GM12878 (cell line): ENCODE measurements at regions not wholly inside any gene's neighbourhood (a gene's known extent, or its start where the extent isn't known, plus 50 kb on each side); places are given as distances from the start of the nearest gene placed in this dataset.

Experiments used
- ATAC-seq: fragments of 200-7000 bp; cut with Tn5 transposase; 3 replicates; pipeline ENCODE4 v1.9.1; 2020; ENCODE audit warnings: mild to moderate bottlenecking, moderate library complexity
- BruUV-seq: library from RNA; stranded (reverse); fragments of 400-500 nt; replicated peaks from 2 replicates; lab custom pipeline; 2021; lab: Mats Ljungman, UMichigan
- CTCF ChIA-PET: fragments of 300-600 bp; sonication (Branson Sonifier 250); formaldehyde crosslinking; extraction: SDS; loops from one replicate; lab custom pipeline; 2021; ENCODE audit warnings: inconsistent platforms; lab: Yijun Ruan, JAX
- POLR2A ChIA-PET: fragments of 350-600 bp; formaldehyde crosslinking; extraction: SDS; loops from one replicate; lab custom pipeline; 2021; ENCODE audit warnings: inconsistent platforms; lab: Charles Lee
- RAD21 ChIA-PET: fragments of 300-600 bp; sonication (Branson Sonifier 250); formaldehyde crosslinking; loops from one replicate; lab custom pipeline; 2023; ENCODE audit warnings: antibody characterized with exemption; ENCODE audit not compliant: unreplicated experiment; lab: Charles Lee
- SMC1A ChIA-PET: fragments of 300-600 bp; sonication (Branson Sonifier 250); formaldehyde crosslinking; loops from one replicate; lab custom pipeline; 2023; ENCODE audit not compliant: unreplicated experiment, uncharacterized antibody; lab: Charles Lee
- DNase-seq: peaks from one replicate; pipeline ENCODE4 v3.0.0-alpha.2; 2011; ENCODE audit warnings: low read depth, low spot score
- FAIRE-seq: peaks from 3 replicates; lab custom pipeline; 2011; peaks lifted over from hg19 to GRCh38; lab: Jason Lieb, UNC
- H2AFZ ChIP-seq: 2 replicates; pipeline ENCODE4 v1.6.0; 2011; ENCODE audit warnings: low read depth, low read length, control low read depth; ENCODE audit not compliant: control insufficient read depth
- H3K27ac ChIP-seq: 2 replicates; pipeline ENCODE4 v1.5.1; 2011; ENCODE audit warnings: control low read depth; ENCODE audit not compliant: control insufficient read depth, insufficient read depth
- H3K27me3 ChIP-seq, 2 experiments: replicated peaks in 1 of 2; 2 replicates each; pipeline versions ENCODE4 v1.6.0 to v1.6.1; 2011; ENCODE audit warnings: low read length in 1 of 2; ENCODE audit not compliant: control insufficient read depth in 2 of 2, insufficient read depth in 2 of 2
- H3K36me3 ChIP-seq, 2 experiments: 2 replicates each; pipeline ENCODE4 v1.5.1; 2011; ENCODE audit warnings: low read length in 1 of 2; ENCODE audit not compliant: control insufficient read depth in 2 of 2, insufficient read depth in 2 of 2
- H3K4me1 ChIP-seq: 2 replicates; pipeline ENCODE4 v1.6.1; 2011; ENCODE audit warnings: mild to moderate bottlenecking, low read length, moderate library complexity, mixed read lengths; ENCODE audit not compliant: control insufficient read depth, insufficient read depth
- H3K4me2 ChIP-seq: 2 replicates; pipeline ENCODE4 v1.6.0; 2011; ENCODE audit warnings: control low read depth; ENCODE audit not compliant: control insufficient read depth, insufficient read depth
- H3K4me3 ChIP-seq: fragments of 200-600 bp; sonication (generic); 2 replicates; pipeline ENCODE4 v1.5.1; 2016
- H3K79me2 ChIP-seq: 2 replicates; pipeline ENCODE4 v1.6.0; 2011; ENCODE audit warnings: low read length; ENCODE audit not compliant: control insufficient read depth, insufficient read depth
- H3K9ac ChIP-seq: 2 replicates; pipeline ENCODE4 v1.8.0; 2011; ENCODE audit warnings: low read length, control low read depth, mixed read lengths; ENCODE audit not compliant: control insufficient read depth, insufficient read depth
- H3K9me3 ChIP-seq: replicated peaks from 3 replicates; pipeline ENCODE4 v1.5.1; 2011; ENCODE audit warnings: mild to moderate bottlenecking, low read length; ENCODE audit not compliant: control insufficient read depth, insufficient read depth
- H4K20me1 ChIP-seq: 2 replicates; pipeline ENCODE4 v1.6.0; 2011; ENCODE audit not compliant: control insufficient read depth, insufficient read depth
- CHD2 ChIP-seq: IDR thresholded peaks from 2 replicates; pipeline ENCODE4 v1.6.1; 2011; ENCODE audit warnings: low read depth, low read length, improper control_type of control experiment, borderline replicate concordance
- CREB1 ChIP-seq: IDR thresholded peaks from 2 replicates; pipeline ENCODE4 v1.6.1; 2012; ENCODE audit warnings: low read depth, mild to moderate bottlenecking, inconsistent platforms
- IKZF2 ChIP-seq, 2 experiments: fragments of 450-650 bp; IDR thresholded peaks; 2 replicates each; pipeline ENCODE4 v1.6.1; 2017; ENCODE audit warnings: mild to moderate bottlenecking in 2 of 2, moderate library complexity in 2 of 2
- PML ChIP-seq: IDR thresholded peaks from 2 replicates; pipeline ENCODE4 v1.6.1; 2012; ENCODE audit warnings: low read length, inconsistent platforms
- RELA ChIP-seq: fragments of 450-650 bp; IDR thresholded peaks from 2 replicates; pipeline ENCODE4 v1.8.0; 2014; ENCODE audit warnings: borderline replicate concordance; ENCODE audit not compliant: partially characterized antibody
- SIX5 ChIP-seq: IDR thresholded peaks from 2 replicates; pipeline ENCODE4 v1.6.1; 2011; ENCODE audit warnings: mild to moderate bottlenecking, low read depth, low read length, moderate library complexity; ENCODE audit not compliant: severe bottlenecking
- SUPT20H ChIP-seq: IDR thresholded peaks from 2 replicates; pipeline ENCODE4 v1.6.1; 2011; ENCODE audit warnings: low read depth, mild to moderate bottlenecking, low read length, moderate library complexity, borderline replicate concordance; ENCODE audit not compliant: control insufficient read depth
- WGBS: methylation state at CpG from one replicate; pipeline ENCODE4 v1.1.6; 2016; ENCODE audit warnings: low lambda C conversion rate; ENCODE audit not compliant: insufficient replicate concordance, insufficient coverage; ENCODE audit errors: missing lambda C conversion rate; 5-methylcytosine and 5-hydroxymethylcytosine counted together
- in situ Hi-C: fragments of 300-500 bp; cut with MboI; formaldehyde crosslinking; loops from 9 replicates; pipeline ENCODE4 v1.14.3; 2018; ENCODE audit warnings: mixed read lengths
- intact Hi-C: fragments of 100-400 bp; cut with micrococcal nuclease; formaldehyde crosslinking; loops from one replicate; pipeline ENCODE4 v1.14.2; 2022; ENCODE audit not compliant: unreplicated experiment
- TF ChIP-seq, protein P1 (sequence below): fragments of 450-650 bp; IDR thresholded peaks from 2 replicates; pipeline ENCODE4 v1.6.1; 2016; ENCODE audit warnings: mild to moderate bottlenecking, moderate library complexity, borderline replicate concordance
- TF ChIP-seq, protein P2 (sequence below): fragments of 150-350 bp; IDR thresholded peaks from 2 replicates; pipeline ENCODE4 v1.6.1; 2016; ENCODE audit warnings: low read depth, low read length
- TF ChIP-seq, protein P3 (sequence below): fragments of 450-650 bp; IDR thresholded peaks from 2 replicates; pipeline ENCODE4 v1.6.1; 2018; ENCODE audit warnings: mild to moderate bottlenecking, low read depth, moderate library complexity; ENCODE audit not compliant: partially characterized antibody

DNA sequence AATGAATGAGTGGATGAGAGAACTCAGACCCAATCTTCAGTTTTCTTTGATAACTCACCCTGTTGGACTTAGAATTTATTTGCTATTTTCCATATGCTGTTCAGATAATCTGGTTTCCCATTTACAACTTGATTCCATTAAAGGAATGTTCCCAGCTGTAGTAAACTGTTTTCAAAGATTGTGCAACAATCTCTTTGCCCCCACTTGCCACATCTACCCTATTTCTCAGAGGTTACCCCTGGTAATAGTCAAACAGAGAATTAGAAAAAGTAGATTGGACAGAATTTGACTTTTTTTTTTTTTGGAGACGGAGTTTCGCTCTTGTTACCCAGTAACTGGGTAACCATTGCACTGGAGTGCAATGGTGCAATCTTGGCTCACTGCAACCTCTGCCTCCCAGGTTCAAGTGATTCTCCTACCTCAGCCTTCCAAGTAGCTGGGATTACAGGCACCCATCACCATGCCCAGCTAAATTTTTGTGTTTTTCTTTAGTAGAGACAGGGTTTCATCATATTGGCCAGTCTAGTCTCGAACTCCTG, 93.4 kb upstream of the SIX2 start:
- RAD21 ChIA-PET: no interaction called here
- Histone ChIP-seq H3K4me1 (peaks cover 4% of the 10 kb centered on the region; the same call in 1 of the 2 replicates), H3K27me3 (no peaks in the 10 kb centered on the region), H3K9me3 (no peaks in the 10 kb centered on the region), H3K36me3 (no peaks in the 10 kb centered on the region), H3K4me2 (no peak overlapping the region), H3K79me2 (no peaks in the 10 kb centered on the region), H3K4me3 (no peak overlapping the region), H2AFZ (no peak overlapping the region), H4K20me1 (no peaks in the 10 kb centered on the region), H3K27ac (no peak overlapping the region), H3K9ac (no peak overlapping the region)
- SMC1A ChIA-PET: no interaction called here
- no peak for DNase-seq
- WGBS: 67% methylated on average over 3 of the region's 3 CpGs
- POLR2A ChIA-PET: no interaction called here
- no TSS peak for BruUV-seq
- no peak for TF ChIP-seq PML
- TF ChIP-seq IKZF2 (IDR thresholded peaks at IDR 0.05): no peak
- TF ChIP-seq, protein P1, sequence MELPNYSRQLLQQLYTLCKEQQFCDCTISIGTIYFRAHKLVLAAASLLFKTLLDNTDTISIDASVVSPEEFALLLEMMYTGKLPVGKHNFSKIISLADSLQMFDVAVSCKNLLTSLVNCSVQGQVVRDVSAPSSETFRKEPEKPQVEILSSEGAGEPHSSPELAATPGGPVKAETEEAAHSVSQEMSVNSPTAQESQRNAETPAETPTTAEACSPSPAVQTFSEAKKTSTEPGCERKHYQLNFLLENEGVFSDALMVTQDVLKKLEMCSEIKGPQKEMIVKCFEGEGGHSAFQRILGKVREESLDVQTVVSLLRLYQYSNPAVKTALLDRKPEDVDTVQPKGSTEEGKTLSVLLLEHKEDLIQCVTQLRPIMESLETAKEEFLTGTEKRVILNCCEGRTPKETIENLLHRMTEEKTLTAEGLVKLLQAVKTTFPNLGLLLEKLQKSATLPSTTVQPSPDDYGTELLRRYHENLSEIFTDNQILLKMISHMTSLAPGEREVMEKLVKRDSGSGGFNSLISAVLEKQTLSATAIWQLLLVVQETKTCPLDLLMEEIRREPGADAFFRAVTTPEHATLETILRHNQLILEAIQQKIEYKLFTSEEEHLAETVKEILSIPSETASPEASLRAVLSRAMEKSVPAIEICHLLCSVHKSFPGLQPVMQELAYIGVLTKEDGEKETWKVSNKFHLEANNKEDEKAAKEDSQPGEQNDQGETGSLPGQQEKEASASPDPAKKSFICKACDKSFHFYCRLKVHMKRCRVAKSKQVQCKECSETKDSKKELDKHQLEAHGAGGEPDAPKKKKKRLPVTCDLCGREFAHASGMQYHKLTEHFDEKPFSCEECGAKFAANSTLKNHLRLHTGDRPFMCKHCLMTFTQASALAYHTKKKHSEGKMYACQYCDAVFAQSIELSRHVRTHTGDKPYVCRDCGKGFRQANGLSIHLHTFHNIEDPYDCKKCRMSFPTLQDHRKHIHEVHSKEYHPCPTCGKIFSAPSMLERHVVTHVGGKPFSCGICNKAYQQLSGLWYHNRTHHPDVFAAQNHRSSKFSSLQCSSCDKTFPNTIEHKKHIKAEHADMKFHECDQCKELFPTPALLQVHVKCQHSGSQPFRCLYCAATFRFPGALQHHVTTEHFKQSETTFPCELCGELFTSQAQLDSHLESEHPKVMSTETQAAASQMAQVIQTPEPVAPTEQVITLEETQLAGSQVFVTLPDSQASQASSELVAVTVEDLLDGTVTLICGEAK: no peak
- TF ChIP-seq SUPT20H: no peak
- no peak for TF ChIP-seq SIX5
- TF ChIP-seq RELA: no peak
- TF ChIP-seq, protein P2, sequence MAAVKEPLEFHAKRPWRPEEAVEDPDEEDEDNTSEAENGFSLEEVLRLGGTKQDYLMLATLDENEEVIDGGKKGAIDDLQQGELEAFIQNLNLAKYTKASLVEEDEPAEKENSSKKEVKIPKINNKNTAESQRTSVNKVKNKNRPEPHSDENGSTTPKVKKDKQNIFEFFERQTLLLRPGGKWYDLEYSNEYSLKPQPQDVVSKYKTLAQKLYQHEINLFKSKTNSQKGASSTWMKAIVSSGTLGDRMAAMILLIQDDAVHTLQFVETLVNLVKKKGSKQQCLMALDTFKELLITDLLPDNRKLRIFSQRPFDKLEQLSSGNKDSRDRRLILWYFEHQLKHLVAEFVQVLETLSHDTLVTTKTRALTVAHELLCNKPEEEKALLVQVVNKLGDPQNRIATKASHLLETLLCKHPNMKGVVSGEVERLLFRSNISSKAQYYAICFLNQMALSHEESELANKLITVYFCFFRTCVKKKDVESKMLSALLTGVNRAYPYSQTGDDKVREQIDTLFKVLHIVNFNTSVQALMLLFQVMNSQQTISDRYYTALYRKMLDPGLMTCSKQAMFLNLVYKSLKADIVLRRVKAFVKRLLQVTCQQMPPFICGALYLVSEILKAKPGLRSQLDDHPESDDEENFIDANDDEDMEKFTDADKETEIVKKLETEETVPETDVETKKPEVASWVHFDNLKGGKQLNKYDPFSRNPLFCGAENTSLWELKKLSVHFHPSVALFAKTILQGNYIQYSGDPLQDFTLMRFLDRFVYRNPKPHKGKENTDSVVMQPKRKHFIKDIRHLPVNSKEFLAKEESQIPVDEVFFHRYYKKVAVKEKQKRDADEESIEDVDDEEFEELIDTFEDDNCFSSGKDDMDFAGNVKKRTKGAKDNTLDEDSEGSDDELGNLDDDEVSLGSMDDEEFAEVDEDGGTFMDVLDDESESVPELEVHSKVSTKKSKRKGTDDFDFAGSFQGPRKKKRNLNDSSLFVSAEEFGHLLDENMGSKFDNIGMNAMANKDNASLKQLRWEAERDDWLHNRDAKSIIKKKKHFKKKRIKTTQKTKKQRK: no peak
- no peak for TF ChIP-seq CHD2
- no peak for TF ChIP-seq CREB1
- TF ChIP-seq, protein P3, sequence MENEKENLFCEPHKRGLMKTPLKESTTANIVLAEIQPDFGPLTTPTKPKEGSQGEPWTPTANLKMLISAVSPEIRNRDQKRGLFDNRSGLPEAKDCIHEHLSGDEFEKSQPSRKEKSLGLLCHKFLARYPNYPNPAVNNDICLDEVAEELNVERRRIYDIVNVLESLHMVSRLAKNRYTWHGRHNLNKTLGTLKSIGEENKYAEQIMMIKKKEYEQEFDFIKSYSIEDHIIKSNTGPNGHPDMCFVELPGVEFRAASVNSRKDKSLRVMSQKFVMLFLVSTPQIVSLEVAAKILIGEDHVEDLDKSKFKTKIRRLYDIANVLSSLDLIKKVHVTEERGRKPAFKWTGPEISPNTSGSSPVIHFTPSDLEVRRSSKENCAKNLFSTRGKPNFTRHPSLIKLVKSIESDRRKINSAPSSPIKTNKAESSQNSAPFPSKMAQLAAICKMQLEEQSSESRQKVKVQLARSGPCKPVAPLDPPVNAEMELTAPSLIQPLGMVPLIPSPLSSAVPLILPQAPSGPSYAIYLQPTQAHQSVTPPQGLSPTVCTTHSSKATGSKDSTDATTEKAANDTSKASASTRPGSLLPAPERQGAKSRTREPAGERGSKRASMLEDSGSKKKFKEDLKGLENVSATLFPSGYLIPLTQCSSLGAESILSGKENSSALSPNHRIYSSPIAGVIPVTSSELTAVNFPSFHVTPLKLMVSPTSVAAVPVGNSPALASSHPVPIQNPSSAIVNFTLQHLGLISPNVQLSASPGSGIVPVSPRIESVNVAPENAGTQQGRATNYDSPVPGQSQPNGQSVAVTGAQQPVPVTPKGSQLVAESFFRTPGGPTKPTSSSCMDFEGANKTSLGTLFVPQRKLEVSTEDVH: no peak
- CTCF ChIA-PET: no interaction called here
- intact Hi-C loops: no loop called here
- ATAC-seq: no peak
- no peak for FAIRE-seq
- in situ Hi-C loops: no loop called here
